Naive thymus-derived CD4-positive, alpha-beta T cell (primary cell): ENCODE measurements at regions not wholly inside any gene's neighbourhood (a gene's known extent, or its start where the extent isn't known, plus 50 kb on each side); places are given as distances from the start of the nearest gene placed in this dataset.
A peak's percentile ranks its signal among the peaks of the same experiment; 100 is the strongest.

ENCODE experiments used
- ATAC-seq: fragments of 150-1000 bp; cut with Tn5 transposase; 2 replicates; pipeline ENCODE4 v1.10.0; 2021; ENCODE audit warnings: mild to moderate bottlenecking, moderate library complexity
- CTCF ChIA-PET: fragments of 350-600 bp; sonication (Branson Sonifier 250); formaldehyde crosslinking; loops from one replicate; lab custom pipeline; 2021; ENCODE audit warnings: antibody characterized with exemption; lab: Charles Lee
- POLR2A ChIA-PET: fragments of 350-600 bp; sonication (Branson Sonifier 250); formaldehyde crosslinking; loops from one replicate; lab custom pipeline; 2021; ENCODE audit warnings: antibody characterized with exemption, inconsistent platforms; lab: Charles Lee
- DNase-seq, 9 donors: peaks; one replicate each; pipeline versions ENCODE4 v3.0.0 to v3.0.0-alpha.2; 2020 to 2022; ENCODE audit warnings: mixed read lengths in 1 of 9
- H3K27ac ChIP-seq: one replicate; pipeline ENCODE4 v1.7.0; 2013; ENCODE audit warnings: mild to moderate bottlenecking, low read depth, low read length, moderate library complexity
- H3K27me3 ChIP-seq, 2 donors: one replicate each; pipeline ENCODE4 v1.7.0; 2013; ENCODE audit warnings: low read length in 2 of 2, mild to moderate bottlenecking in 2 of 2, moderate library complexity in 2 of 2; ENCODE audit not compliant: control insufficient read depth in 2 of 2, insufficient read depth in 2 of 2
- H3K36me3 ChIP-seq, 3 experiments: 1 replicate in 2 of 3; 2 replicates in 1 of 3; pipeline ENCODE4 v1.7.0; 2013; ENCODE audit warnings: low read length in 3 of 3, mild to moderate bottlenecking in 3 of 3, moderate library complexity in 1 of 3; ENCODE audit not compliant: insufficient read depth in 3 of 3, control insufficient read depth in 2 of 3
- H3K4me1 ChIP-seq, 2 donors: one replicate each; pipeline ENCODE4 v1.7.0; 2013; ENCODE audit warnings: low read length in 2 of 2, mild to moderate bottlenecking in 2 of 2, moderate library complexity in 1 of 2; ENCODE audit not compliant: control insufficient read depth in 2 of 2, insufficient read depth in 2 of 2
- H3K4me3 ChIP-seq: 2 replicates; pipeline ENCODE4 v1.7.0; 2013; ENCODE audit warnings: mild to moderate bottlenecking, low read length
- H3K9me3 ChIP-seq, 3 experiments: 1 replicate in 2 of 3; 2 replicates in 1 of 3; pipeline ENCODE4 v1.7.0; 2013; ENCODE audit warnings: low read length in 3 of 3; ENCODE audit not compliant: control insufficient read depth in 2 of 3
- H3K27ac Mint-ChIP-seq, 9 donors: one replicate each; pipeline ENCODE4 v1.8.0; 2020 to 2022; ENCODE audit warnings: mixed read lengths in 9 of 9, mild to moderate bottlenecking in 8 of 9, moderate library complexity in 5 of 9, inconsistent platforms in 2 of 9
- H3K27me3 Mint-ChIP-seq, 5 donors: one replicate each; pipeline ENCODE4 v1.8.0; 2021 to 2022; ENCODE audit warnings: mixed read lengths in 5 of 5, mild to moderate bottlenecking in 1 of 5
- H3K36me3 Mint-ChIP-seq, 5 donors: one replicate each; pipeline ENCODE4 v1.8.0; 2020 to 2022; ENCODE audit warnings: mixed read lengths in 5 of 5, mild to moderate bottlenecking in 3 of 5, inconsistent platforms in 1 of 5
- H3K4me1 Mint-ChIP-seq, 7 donors: one replicate each; pipeline ENCODE4 v1.8.0; 2020 to 2022; ENCODE audit warnings: mixed read lengths in 7 of 7, mild to moderate bottlenecking in 3 of 7, inconsistent platforms in 1 of 7
- H3K4me3 Mint-ChIP-seq, 10 donors: one replicate each; pipeline ENCODE4 v1.8.0; 2020 to 2022; ENCODE audit warnings: mild to moderate bottlenecking in 10 of 10, mixed read lengths in 10 of 10, moderate library complexity in 6 of 10, inconsistent platforms in 2 of 10
- H3K9me3 Mint-ChIP-seq, 11 donors: one replicate each; pipeline ENCODE4 v1.8.0; 2020 to 2022; ENCODE audit warnings: mixed read lengths in 11 of 11, mild to moderate bottlenecking in 4 of 11, inconsistent platforms in 1 of 11, moderate library complexity in 1 of 11
- intact Hi-C, 2 donors: fragments of 100-400 bp; cut with micrococcal nuclease; formaldehyde crosslinking; loops; one replicate each; pipeline ENCODE4 v1.15.1; 2023

- CTCF ChIA-PET = no interaction called here
- peaks cover 0 to 5% (median 0%) of the 10 kb centered on the region in 11 donors for H3K9me3 Mint-ChIP-seq
Measured at GRCh38 chr6:148682252-148682651, 64.6 kb upstream of the UST start.

GRCh38 chr6:148682990-148683389 lies 63.8 kb upstream of the UST start:
- ATAC-seq = peak; percentile 79
- POLR2A ChIA-PET = no interaction called here
- intact Hi-C loops = no loop called here

More at GRCh38 chr6:148682252-148682651, 64.6 kb upstream of the UST start:
- Histone ChIP-seq H3K9me3 (no peaks in the 10 kb centered on the region), H3K27ac (no peak overlapping the region), H3K4me3 (no peak overlapping the region), H3K27me3 (no peaks in the 10 kb centered on the region), H3K36me3 (no peaks in the 10 kb centered on the region), H3K4me1 (no peaks in the 10 kb centered on the region)
- Mint-ChIP-seq H3K27ac (no peak overlapping the region), H3K36me3 (no peaks in the 10 kb centered on the region), H3K4me1 (peaks cover 0 to 8% (median 0%) of the 10 kb centered on the region in 7 donors), H3K4me3 (no peak overlapping the region), H3K27me3 (peaks cover 4 to 18% (median 17%) of the 10 kb centered on the region in 5 donors)
- POLR2A ChIA-PET = no interaction called here
- ATAC-seq (no peak), DNase-seq (no peak)
- intact Hi-C loops = no loop called here

GRCh38 chr6:148689168-148689567 lies 57.7 kb upstream of the UST start:
- no peak for ATAC-seq
- CTCF ChIA-PET = no interaction called here
- intact Hi-C loops = no loop called here

More at GRCh38 chr6:148682990-148683389, 63.8 kb upstream of the UST start:
- no peaks in the 10 kb centered on the region for H3K9me3 ChIP-seq
- CTCF ChIA-PET = no interaction called here
- Mint-ChIP-seq H3K4me1 (peaks cover 0 to 8% (median 0%) of the 10 kb centered on the region in 7 donors), H3K4me3 (no peak overlapping the region), H3K36me3 (no peaks in the 10 kb centered on the region), H3K9me3 (peaks cover 0 to 5% (median 0%) of the 10 kb centered on the region in 11 donors), H3K27me3 (peaks cover 4 to 16% (median 12%) of the 10 kb centered on the region in 5 donors), H3K27ac (no peak overlapping the region)
- H3K36me3 ChIP-seq = no peaks in the 10 kb centered on the region
- no peaks in the 10 kb centered on the region for H3K4me1 ChIP-seq
- no peak for DNase-seq
- no peaks in the 10 kb centered on the region for H3K27me3 ChIP-seq
- H3K4me3 ChIP-seq = no peak overlapping the region
- H3K27ac ChIP-seq = no peak overlapping the region

GRCh38 chr6:148693882-148694484 lies 52.8 kb upstream of the UST start:
- Histone ChIP-seq H3K4me3 (no peak overlapping the region), H3K27ac (no peak overlapping the region), H3K4me1 (no peaks in the 10 kb centered on the region), H3K27me3 (no peaks in the 10 kb centered on the region), H3K9me3 (no peaks in the 10 kb centered on the region), H3K36me3 (no peaks in the 10 kb centered on the region)
- Mint-ChIP-seq H3K9me3 (peaks cover 0 to 3% (median 0%) of the 10 kb centered on the region in 11 donors), H3K4me3 (no peak overlapping the region), H3K36me3 (no peaks in the 10 kb centered on the region), H3K4me1 (no peaks in the 10 kb centered on the region), H3K27me3 (peaks cover 0 to 5% (median 0%) of the 10 kb centered on the region in 5 donors), H3K27ac (no peak overlapping the region)
- ChIA-PET CTCF (no interaction called here), POLR2A (no interaction called here)
- ATAC-seq (peak; percentile 44), DNase-seq (no peak)
- intact Hi-C loops = no loop called here

More at GRCh38 chr6:148689168-148689567, 57.7 kb upstream of the UST start:
- POLR2A ChIA-PET = no interaction called here
- Histone ChIP-seq H3K36me3 (no peaks in the 10 kb centered on the region), H3K4me1 (no peaks in the 10 kb centered on the region), H3K9me3 (no peaks in the 10 kb centered on the region), H3K27ac (no peak overlapping the region), H3K27me3 (no peaks in the 10 kb centered on the region), H3K4me3 (no peak overlapping the region)
- H3K27me3 Mint-ChIP-seq = peaks cover 3 to 6% (median 4%) of the 10 kb centered on the region in 5 donors
- H3K4me1 Mint-ChIP-seq = peaks cover 0 to 2% (median 0%) of the 10 kb centered on the region in 7 donors
- H3K27ac Mint-ChIP-seq = no peak overlapping the region
- no peaks in the 10 kb centered on the region for H3K36me3 Mint-ChIP-seq
- no peaks in the 10 kb centered on the region for H3K9me3 Mint-ChIP-seq
- no peak for DNase-seq
- H3K4me3 Mint-ChIP-seq = no peak overlapping the region
